Renal cortical epithelial cell (primary cell): ENCODE measurements at regions not wholly inside any gene's neighbourhood (a gene's known extent, or its start where the extent isn't known, plus 50 kb on each side); places are given as distances from the start of the nearest gene placed in this dataset.
A peak's percentile ranks its signal among the peaks of the same experiment; 100 is the strongest.

Experiments
- DNase-seq: peaks from one replicate; pipeline ENCODE4 v3.0.0-alpha.2; 2011; ENCODE audit warnings: low read depth

- no peak for DNase-seq
Measured at GRCh38 chr13:105545811-105546210, 989.7 kb downstream of the EFNB2 start.

GRCh38 chr13:105543742-105544141 is 991.7 kb downstream of the EFNB2 start:
- no peak for DNase-seq

DNA sequence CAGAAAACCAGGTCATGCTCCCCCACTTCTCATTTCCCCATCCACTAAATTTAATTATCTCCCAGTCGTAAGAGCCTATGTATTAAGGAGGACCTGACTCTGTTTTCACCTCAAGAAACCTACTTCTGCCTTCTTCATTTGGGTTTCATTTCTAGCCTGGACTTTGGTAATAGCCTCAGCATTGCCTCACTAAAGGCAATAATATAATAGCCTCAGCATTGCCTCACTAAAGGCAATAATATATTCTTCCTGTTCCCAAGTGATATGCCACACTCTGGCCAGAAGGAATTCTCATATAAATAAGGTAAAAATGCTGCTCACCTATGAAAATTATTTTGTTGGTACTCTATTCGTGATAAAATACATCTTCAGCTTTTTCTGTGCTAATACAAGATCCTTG is 993.9 kb downstream of the EFNB2 start:
- no peak for DNase-seq

DNA sequence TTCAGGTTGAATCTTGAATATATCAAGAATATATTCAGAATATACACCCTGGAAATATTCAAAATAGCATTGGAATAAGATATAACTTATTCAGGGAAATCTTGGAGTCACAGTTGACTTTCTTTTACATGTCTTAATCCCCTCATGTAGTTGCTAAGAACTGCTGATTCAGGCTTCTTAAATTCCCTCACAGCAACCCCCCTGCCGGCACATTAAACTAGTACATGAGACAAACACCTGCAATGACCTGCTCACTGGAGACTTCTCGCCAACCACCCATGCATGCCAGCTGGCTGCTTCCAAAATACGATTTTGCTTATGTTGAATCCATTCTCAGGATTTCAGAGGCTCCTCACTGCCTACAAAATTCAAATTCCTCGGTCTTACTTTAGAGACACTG is 997.1 kb downstream of the EFNB2 start:
- peak; percentile 34 for DNase-seq

DNA sequence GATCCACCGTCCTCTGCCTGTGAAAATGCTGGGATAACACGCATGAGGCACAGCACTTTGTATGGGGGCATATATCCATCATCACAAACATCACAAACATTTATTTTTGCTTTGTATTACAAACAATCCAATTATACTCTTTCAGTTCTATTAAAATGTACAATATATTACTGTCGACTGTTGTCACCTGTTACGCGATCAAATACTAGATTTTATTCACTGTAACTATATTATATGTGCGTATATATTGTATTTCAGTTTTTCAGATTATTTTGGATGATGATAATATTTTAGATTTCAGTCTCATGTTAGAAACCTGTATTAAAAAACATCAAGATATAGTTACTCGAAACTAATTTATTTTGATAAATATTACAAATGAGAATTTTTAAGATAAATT is 998.3 kb downstream of the EFNB2 start:
- no peak for DNase-seq

DNA sequence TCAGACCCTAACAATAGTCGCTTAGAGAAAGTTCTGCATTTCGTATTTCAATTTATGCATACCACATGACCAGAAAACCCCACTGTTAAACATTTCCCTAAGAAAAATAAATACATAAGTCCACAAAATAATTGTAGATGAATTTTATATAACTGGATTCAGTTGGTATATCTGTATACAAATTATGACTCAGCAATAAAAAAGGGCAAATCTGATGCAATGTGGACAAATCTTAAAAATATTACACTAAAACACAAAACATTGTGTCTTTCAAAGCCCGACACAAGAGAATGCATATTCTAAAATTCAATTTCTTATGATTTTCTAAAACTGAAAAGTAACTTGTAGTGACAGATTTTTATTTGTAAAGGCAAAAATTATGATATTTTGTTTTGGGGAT is 1005.0 kb downstream of the EFNB2 start:
- DNase-seq: no peak

DNA sequence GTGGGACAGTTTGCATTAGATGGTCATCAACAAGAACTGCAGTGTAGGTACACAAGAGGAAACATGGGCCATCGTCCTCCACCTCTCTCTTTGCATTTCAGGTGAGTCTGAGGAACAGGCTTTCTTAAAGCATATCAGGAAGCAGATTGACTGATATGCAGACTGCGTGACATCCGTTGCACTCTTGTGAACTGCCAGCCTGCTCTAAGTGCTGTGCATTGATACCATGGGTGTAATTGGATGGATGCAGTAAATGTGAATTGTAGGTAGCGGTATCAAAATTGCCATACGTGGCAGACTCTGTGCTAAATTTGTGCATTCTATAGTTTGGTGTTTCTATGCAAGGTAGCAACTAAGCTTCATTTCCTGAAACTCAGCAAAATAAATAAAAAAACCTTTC is 1008.3 kb downstream of the EFNB2 start:
- no peak for DNase-seq

DNA sequence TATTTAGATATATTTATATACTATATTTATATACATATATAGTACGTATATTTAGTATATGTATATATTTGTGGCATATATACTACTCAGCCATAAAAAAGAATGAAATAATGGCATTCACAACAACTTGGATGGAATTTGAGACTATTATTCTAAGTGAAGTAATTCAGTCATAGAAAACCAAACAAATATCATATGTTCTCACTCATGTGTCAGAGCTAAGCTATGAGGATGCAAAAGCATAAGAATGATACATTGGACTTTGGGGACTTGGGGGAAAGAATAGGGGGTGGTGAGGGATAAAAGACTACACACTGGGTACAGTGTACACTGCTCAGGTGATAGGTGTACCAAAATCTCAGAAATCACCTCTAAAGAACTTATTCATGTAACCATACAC is 1015.7 kb downstream of the EFNB2 start:
- no peak for DNase-seq

DNA sequence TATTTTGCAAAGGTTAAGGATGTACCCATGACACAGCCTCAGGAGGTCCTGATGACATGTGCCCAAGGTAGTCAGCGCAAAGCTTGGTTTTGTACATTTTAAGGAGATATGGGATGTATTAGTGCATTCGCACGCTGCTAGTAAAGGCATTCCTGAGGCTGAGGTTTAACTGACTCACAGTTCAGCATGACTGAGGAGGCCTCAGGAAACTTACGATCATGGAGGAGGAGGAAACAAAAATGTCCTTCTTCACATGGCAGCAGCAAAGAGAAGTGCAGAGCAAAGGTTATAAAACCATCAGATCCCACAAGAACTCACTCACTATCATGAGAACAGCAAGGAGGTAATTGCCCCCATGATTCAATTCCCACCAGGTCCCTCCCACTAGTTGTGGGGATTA is 1017.4 kb downstream of the EFNB2 start:
- DNase-seq: peak; percentile 46

GRCh38 chr13:105514401-105514800 is 1021.1 kb downstream of the EFNB2 start:
- DNase-seq: no peak

DNA sequence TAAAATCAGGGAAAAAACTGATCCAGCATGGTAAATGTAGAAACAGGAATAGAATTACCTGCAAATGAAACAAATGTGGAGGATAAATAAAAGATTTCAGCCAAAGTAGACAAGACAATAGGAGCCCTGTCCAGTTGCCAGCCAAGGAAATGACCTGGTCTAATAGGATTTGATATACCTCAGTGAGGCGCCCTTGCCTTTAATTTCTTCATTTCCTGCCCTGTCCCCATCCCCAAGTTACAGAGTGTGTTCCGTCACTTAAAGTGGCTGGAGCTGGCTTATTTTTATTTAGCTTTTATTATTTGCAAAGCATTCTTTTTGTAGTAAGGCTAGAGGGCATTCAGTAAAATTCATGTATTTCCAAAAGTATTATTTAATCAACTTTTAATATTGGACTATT is 1022.0 kb downstream of the EFNB2 start:
- no peak for DNase-seq

DNA sequence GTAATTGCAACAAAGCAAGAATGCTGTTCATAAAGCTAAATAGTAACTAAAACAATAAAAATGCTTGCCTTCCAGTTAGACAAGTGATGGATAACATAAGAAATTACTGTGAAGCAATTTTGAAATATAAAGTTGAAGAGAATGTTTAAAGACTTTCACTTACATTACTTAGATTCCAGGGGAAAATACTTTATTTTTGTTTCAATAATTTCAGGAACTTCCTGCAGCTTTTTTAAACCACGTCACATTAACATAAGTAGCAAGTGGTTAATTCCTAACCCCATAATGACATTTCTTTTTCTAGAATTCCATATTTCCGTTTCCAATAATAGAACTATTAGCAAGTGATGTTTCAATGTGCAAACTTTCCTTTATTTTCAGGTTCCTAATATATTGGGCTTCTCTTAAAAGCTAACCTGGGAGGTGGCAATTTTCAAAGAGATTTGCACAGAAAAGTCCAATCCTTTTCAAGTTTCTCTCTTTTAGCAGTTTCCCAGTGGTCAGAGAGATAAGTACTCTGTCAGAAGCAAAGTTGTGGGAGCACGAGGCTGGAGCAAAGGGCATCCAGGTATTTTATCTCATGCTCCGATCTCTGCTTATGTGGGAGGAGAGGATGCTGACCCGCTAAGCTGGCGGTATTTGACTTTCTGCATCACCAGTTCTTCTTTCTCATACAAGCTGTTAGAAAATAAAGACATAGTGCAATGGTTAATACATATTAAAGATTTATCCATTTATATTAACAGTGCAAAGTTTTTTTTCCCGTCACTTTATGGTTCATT is 1025.3 kb downstream of the EFNB2 start:
- DNase-seq: no peak

GRCh38 chr13:105506463-105506862 is 1029.0 kb downstream of the EFNB2 start:
- DNase-seq: no peak

DNA sequence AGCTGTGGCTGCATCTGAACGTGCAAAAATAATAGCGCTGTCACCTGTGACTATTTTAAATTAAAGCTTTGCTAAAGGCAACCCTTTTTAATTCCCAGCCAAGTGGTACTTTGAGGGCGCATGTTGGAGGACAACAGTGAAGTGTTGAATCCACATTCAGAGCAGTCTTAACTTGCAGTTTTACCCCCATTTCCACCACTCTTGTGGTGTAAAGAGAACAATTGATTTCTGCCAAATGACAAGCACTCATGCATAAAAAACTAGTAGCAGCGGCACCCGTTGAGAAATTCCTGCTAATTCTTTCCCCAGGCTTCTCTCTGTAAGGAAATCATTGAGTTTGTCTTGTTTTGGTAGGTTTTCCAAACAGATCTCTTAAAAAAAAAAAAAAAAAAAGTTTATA is 1033.3 kb downstream of the EFNB2 start:
- peak; percentile 49 for DNase-seq

DNA sequence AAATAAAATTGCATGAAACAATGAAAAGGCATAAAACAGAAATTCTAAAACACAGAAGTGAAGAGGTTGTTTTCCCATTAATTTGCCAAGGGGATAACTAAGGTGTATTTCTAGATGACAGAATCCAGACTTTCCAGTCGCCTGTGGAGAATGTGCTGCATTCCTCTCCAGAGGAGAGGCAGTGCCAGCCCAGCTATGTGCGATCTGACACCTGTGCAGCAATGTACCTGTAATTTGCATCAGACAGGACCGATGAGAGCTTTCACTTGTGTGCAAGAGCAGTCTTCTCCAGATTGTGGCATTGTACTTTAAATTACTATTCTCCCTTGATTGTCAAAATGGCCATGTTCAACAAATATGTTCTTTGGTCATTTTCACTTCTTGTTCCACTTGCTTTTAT is 1037.9 kb downstream of the EFNB2 start:
- peak; percentile 18 for DNase-seq

DNA sequence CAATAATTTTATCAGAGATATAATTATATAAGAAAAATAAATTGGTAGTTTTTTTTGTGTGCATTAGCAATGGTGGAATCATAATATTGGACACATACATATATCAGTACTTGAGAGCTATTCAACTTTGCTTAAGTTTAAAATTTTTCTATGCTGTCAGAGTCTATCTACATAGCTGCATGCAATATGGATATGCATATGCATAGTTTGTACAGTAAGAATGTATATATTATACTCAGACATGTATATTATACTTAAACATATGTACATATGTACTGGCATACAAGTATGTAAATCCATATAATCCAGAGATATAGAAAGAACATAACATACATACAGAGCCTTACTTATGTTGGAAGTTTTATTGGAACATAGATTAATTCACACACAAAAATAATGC is 1043.2 kb downstream of the EFNB2 start:
- DNase-seq: no peak

DNA sequence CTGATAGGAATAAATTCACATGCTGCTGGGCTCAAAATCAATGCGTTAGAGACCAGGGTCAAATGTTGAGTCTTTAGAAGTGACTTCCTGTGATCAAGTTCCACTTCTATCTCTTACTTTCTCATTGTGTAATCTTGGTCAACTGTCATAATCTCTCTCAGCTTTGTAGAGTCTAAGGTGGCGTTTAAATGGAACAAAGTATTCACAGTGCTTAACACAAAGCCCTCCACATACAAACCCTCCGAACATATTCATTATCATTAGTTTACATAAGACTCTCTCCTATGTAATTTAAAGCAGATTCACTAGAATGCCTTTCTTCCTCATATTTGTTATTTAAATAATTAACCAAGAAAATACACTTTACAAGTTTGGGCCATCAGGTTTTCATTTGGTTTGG is 1044.1 kb downstream of the EFNB2 start:
- DNase-seq: no peak

DNA sequence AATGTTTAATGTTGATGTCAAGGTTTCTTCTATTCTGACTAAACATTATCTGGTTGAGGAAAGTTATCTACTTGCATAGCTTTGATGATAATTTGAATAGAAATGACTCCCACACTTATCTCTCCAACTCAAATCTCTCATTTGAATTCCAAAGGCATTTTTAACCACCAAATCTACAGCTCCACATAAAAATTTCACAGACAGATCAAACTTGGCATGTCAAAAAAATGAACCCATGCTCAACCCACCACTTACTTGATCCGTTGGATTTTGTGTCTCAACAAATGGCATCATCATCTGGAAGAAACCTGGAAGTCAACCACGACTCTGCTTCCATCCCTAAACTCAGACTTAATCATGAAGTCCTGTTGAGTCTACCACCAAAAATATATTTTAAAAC is 1050.4 kb downstream of the EFNB2 start:
- DNase-seq: no peak

- DNase-seq: no peak
Measured at GRCh38 chr13:105474983-105475610, 1060.4 kb downstream of the EFNB2 start.

GRCh38 chr13:105471673-105472072 is 1063.8 kb downstream of the EFNB2 start:
- peak; percentile 36 for DNase-seq

DNA sequence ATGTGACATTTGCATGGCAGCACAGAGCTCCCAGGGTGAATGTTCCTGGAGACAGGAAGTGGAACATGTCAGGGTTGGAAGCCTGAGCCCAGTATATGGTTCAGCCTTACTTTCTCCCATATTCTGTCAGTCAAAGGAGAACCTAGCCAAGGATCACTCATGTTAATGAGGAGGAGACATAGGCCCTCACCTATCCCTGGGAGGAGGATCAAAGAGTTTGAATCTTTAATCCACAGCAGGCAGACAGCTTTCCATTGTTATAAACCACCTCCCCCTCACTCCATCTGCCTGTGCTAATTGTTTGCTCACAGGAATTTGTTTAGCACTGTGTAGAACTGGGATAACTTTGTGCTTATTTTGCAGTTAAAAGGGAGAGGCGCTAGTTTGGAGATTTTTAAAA is 1069.1 kb downstream of the EFNB2 start:
- no peak for DNase-seq

DNA sequence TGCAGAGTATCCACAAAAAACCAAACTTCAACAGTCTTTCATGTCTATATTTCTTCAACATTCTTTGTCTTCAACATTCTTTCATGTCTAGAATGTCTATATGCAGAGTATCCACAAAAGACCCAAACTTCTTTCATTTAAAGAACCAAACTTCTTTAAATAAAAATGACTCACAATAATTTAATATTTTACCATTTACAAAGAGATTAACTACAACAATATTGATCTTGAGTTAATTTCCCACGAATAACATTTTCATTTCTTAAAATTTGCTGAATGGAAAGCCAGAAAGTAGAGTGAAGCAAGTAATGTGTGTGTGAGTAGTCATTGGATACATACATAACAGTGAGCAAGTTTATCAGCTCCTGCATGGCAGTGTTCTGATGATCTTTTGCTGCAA is 1069.7 kb downstream of the EFNB2 start, which contains the start of gene DAOA:
Gene DAOA, plus strand, starts transcription at position 301 of the 400 bp plus-strand sequence.
- no peak for DNase-seq

DNA sequence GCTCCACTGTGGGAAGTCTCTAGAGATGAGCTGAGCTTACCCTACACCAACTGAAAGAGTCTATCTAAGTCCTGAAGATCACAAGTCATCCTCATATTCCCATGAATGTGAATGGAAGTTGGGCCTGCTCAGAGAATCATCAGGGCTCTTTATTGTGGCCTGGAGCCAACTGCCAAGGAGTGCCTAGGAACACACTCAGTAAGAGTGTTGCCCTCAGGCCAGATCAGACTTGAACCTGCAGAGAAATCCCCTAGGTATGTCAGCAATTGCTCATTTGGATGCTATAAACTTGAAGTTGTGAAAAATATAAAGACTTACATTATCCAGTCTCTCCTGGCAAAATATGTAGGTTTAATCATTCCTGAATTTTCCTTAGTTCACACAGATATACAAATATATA is 1070.2 kb downstream of the EFNB2 start:
- DNase-seq: peak; percentile 27

GRCh38 chr13:105464249-105464648 is 1071.2 kb downstream of the EFNB2 start:
- DNase-seq: peak; percentile 66
